ENCODE measurements at regions not wholly inside any gene's neighbourhood (a gene's known extent, or its start where the extent isn't known, plus 50 kb on each side); places are given as distances from the start of the nearest gene placed in this dataset.
"Not testable (repeated sequence)": the region's sequence is repeated elsewhere in the genome, so short reads cannot be mapped to it uniquely, and the experiment has no call there.

- DNase-seq (ENCODE audit: low read depth): no peak
- H3K4me3 ChIP-seq (ENCODE audit: low read depth, low read length): no peak overlapping the region
- no peak for TF ChIP-seq CTCF (IDR thresholded peaks at IDR 0.05; ENCODE audit: insufficient read depth, low read length)
Observed at GRCh38 chr3:182342252-182342651, 451.1 kb upstream of the ATP11B start.

- not testable (repeated sequence) for H3K4me3 ChIP-seq (ENCODE audit: low read depth, low read length); DNase-seq (ENCODE audit: low read depth)
Observed at GRCh38 chr3:182344026-182344425, 449.3 kb upstream of the ATP11B start.

GRCh38 chr3:182349051-182349450 is 444.3 kb upstream of the ATP11B start:
- DNase-seq (ENCODE audit: low read depth): no peak
- no peak overlapping the region for H3K4me3 ChIP-seq (ENCODE audit: low read depth, low read length)
- TF ChIP-seq CTCF (IDR thresholded peaks at IDR 0.05; ENCODE audit: insufficient read depth, low read length): no peak

- no peak for TF ChIP-seq CTCF (IDR thresholded peaks at IDR 0.05; ENCODE audit: insufficient read depth, low read length)
- no peak overlapping the region for H3K4me3 ChIP-seq (ENCODE audit: low read depth, low read length)
- DNase-seq (ENCODE audit: low read depth): no peak
Observed at GRCh38 chr3:182349951-182350517, 443.3 kb upstream of the ATP11B start.

GRCh38 chr3:182357928-182358327 is 435.4 kb upstream of the ATP11B start:
- TF ChIP-seq CTCF (IDR thresholded peaks at IDR 0.05; ENCODE audit: insufficient read depth, low read length): no peak
- DNase-seq (ENCODE audit: low read depth): no peak
- H3K4me3 ChIP-seq (ENCODE audit: low read depth, low read length): no peak overlapping the region

- H3K4me3 ChIP-seq (ENCODE audit: low read depth, low read length): no peak overlapping the region
- DNase-seq (ENCODE audit: low read depth): no peak
- TF ChIP-seq CTCF (IDR thresholded peaks at IDR 0.05; ENCODE audit: insufficient read depth, low read length): no peak
Observed at GRCh38 chr3:182364323-182364722, 429.0 kb upstream of the ATP11B start.

GRCh38 chr3:182364723-182365650 is 428.3 kb upstream of the ATP11B start:
- no peak overlapping the region for H3K4me3 ChIP-seq (ENCODE audit: low read depth, low read length)

More at GRCh38 chr3:182364723-182365650, 428.3 kb upstream of the ATP11B start:
- TF ChIP-seq CTCF (IDR thresholded peaks at IDR 0.05; ENCODE audit: insufficient read depth, low read length): no peak
- no peak for DNase-seq (ENCODE audit: low read depth)

All from fibroblast of the aortic adventitia (primary cell).